HepG2 (cell line): ENCODE measurements at regions not wholly inside any gene's neighbourhood (a gene's known extent, or its start where the extent isn't known, plus 50 kb on each side); places are given as distances from the start of the nearest gene placed in this dataset.

ENCODE experiments used
- ATAC-seq: fragments of 200-7000 bp; cut with Tn5 transposase; 3 replicates; pipeline ENCODE4 v1.9.1; 2020; ENCODE audit warnings: mild to moderate bottlenecking, moderate library complexity
- BruUV-seq: library from RNA; stranded (reverse); fragments of 400-500 nt; replicated peaks from 2 replicates; lab custom pipeline; 2021; lab: Mats Ljungman, UMichigan
- CTCF ChIA-PET: fragments of 300-600 bp; formaldehyde crosslinking; extraction: SDS; loops from one replicate; lab custom pipeline; 2021; ENCODE audit warnings: low total read pairs, inconsistent platforms, low intra/inter-chr PET ratio; lab: Yijun Ruan, JAX
- POLR2A ChIA-PET: fragments of 350-600 bp; sonication (Branson Sonifier 250); formaldehyde crosslinking; loops from one replicate; lab custom pipeline; 2020; ENCODE audit warnings: antibody characterized with exemption, inconsistent platforms; lab: Yijun Ruan, JAX
- DNase-seq: peaks from one replicate; pipeline ENCODE4 v3.0.0-alpha.2; 2015; ENCODE audit warnings: low spot score
- FAIRE-seq: peaks from 3 replicates; lab custom pipeline; 2011; peaks lifted over from hg19 to GRCh38; lab: Jason Lieb, UNC
- H2AFZ ChIP-seq: one replicate; pipeline ENCODE4 v1.6.1; 2011; ENCODE audit warnings: low read length, inconsistent platforms
- H3K27ac ChIP-seq: fragments of 300-600 bp; 3 replicates; pipeline ENCODE4 v1.8.0; 2011; ENCODE audit warnings: mixed run types, mild to moderate bottlenecking, mixed read lengths, low read length, inconsistent platforms; ENCODE audit not compliant: insufficient read depth; ENCODE audit errors: extremely low read length
- H3K27me3 ChIP-seq, 2 experiments: fragments of 200-600 bp in 1 of 2; 2 replicates in 1 of 2; 3 replicates in 1 of 2; pipeline versions ENCODE4 v1.6.0 to v1.8.0; 2011; ENCODE audit warnings: low read length in 2 of 2, mild to moderate bottlenecking in 2 of 2, moderate library complexity in 2 of 2, inconsistent platforms in 1 of 2; ENCODE audit not compliant: insufficient read depth in 2 of 2, control insufficient read depth in 1 of 2
- H3K36me3 ChIP-seq, 2 experiments: fragments of 200-600 bp in 1 of 2; replicated peaks in 1 of 2; 2 replicates in 1 of 2; 3 replicates in 1 of 2; pipeline versions ENCODE4 v1.5.1 to v1.8.0; 2011; ENCODE audit warnings: low read length in 2 of 2, inconsistent platforms in 1 of 2; ENCODE audit not compliant: insufficient read depth in 2 of 2, control insufficient read depth in 1 of 2
- H3K4me1 ChIP-seq: 2 replicates; pipeline ENCODE4 v1.5.1; 2012; ENCODE audit warnings: low read length, inconsistent platforms; ENCODE audit not compliant: insufficient read depth
- H3K4me2 ChIP-seq: 2 replicates; pipeline ENCODE4 v1.6.0; 2011; ENCODE audit warnings: low read depth, low read length, inconsistent platforms
- H3K4me3 ChIP-seq, 3 experiments: fragments of 200-600 bp in 1 of 3; sonication (generic), shearing (Covaris generic) in 1 of 3; replicated peaks in 1 of 3; 2 replicates each; pipeline ENCODE4 v1.5.1; 2011 to 2016; ENCODE audit warnings: low read length in 3 of 3, inconsistent platforms in 2 of 3, low read depth in 2 of 3, mild to moderate bottlenecking in 2 of 3, control low read depth in 1 of 3, mixed read lengths in 1 of 3; ENCODE audit not compliant: insufficient read depth in 1 of 3
- H3K79me2 ChIP-seq: one replicate; pipeline ENCODE4 v1.6.1; 2011; ENCODE audit warnings: low read length, inconsistent platforms; ENCODE audit not compliant: insufficient read depth
- H3K9ac ChIP-seq: 2 replicates; pipeline ENCODE4 v1.6.0; 2011; ENCODE audit warnings: mild to moderate bottlenecking, low read depth, low read length, inconsistent platforms; ENCODE audit not compliant: insufficient read depth
- H3K9me3 ChIP-seq: 2 replicates; pipeline ENCODE4 v1.5.1; 2012; ENCODE audit warnings: mild to moderate bottlenecking, low read length
- H4K20me1 ChIP-seq: 2 replicates; pipeline ENCODE4 v1.6.0; 2011; ENCODE audit warnings: inconsistent platforms, mild to moderate bottlenecking, low read length, moderate library complexity; ENCODE audit not compliant: insufficient read depth
- BATF2 ChIP-seq: sonication (generic); formaldehyde crosslinking; IDR thresholded peaks from 2 replicates; pipeline ENCODE4 v1.8.0; 2022; ENCODE audit warnings: mild to moderate bottlenecking, missing genetic modification reagents, moderate library complexity
- BCL6 ChIP-seq: IDR thresholded peaks from 2 replicates; pipeline ENCODE4 v1.6.1; 2016; ENCODE audit warnings: missing genetic modification reagents, missing compliant biosample characterization
- FOXO1 ChIP-seq: sonication (generic); formaldehyde crosslinking; IDR thresholded peaks from 2 replicates; pipeline ENCODE4 v1.4.0; 2020; ENCODE audit warnings: missing genetic modification reagents
- GTF2F1 ChIP-seq: fragments of 150-350 bp; IDR thresholded peaks from 2 replicates; pipeline ENCODE4 v1.6.1; 2014; ENCODE audit warnings: low read length
- IRF9 ChIP-seq: sonication (generic); formaldehyde crosslinking; IDR thresholded peaks from 2 replicates; pipeline ENCODE4 v1.8.0; 2022; ENCODE audit warnings: missing genetic modification reagents, mild to moderate bottlenecking, borderline replicate concordance
- KDM2A ChIP-seq: sonication (generic); formaldehyde crosslinking; IDR thresholded peaks from 2 replicates; pipeline ENCODE4 v1.4.0; 2020; ENCODE audit warnings: low read depth, missing genetic modification reagents, borderline replicate concordance
- KLF16 ChIP-seq, 2 experiments: sonication (generic) in 1 of 2; formaldehyde crosslinking in 1 of 2; IDR thresholded peaks; 2 replicates each; pipeline versions ENCODE4 v1.6.1 to v1.8.0; 2016 to 2023; ENCODE audit warnings: missing genetic modification reagents in 2 of 2, missing compliant biosample characterization in 1 of 2
- POGK ChIP-seq: sonication (generic); formaldehyde crosslinking; conservative IDR thresholded peaks from 2 replicates; pipeline ENCODE4 v1.8.0; 2022; ENCODE audit warnings: mild to moderate bottlenecking, moderate library complexity, missing genetic modification reagents
- RBM39 ChIP-seq: fragments of 200-400 bp; formaldehyde crosslinking; IDR thresholded peaks from one replicate; pipeline ENCODE4 v1.6.1; 2018; ENCODE audit warnings: antibody characterized with exemption, mild to moderate bottlenecking, low read depth, low read length; ENCODE audit not compliant: poor library complexity, severe bottlenecking
- ZBTB34 ChIP-seq: sonication (generic); formaldehyde crosslinking; IDR thresholded peaks from 2 replicates; pipeline ENCODE4 v1.8.0; 2022; ENCODE audit warnings: mild to moderate bottlenecking, missing genetic modification reagents
- ZNF576 ChIP-seq: sonication (generic); formaldehyde crosslinking; IDR thresholded peaks from 2 replicates; pipeline ENCODE4 v1.4.0; 2020; ENCODE audit warnings: mild to moderate bottlenecking, missing genetic modification reagents
- ZNF670 ChIP-seq: sonication (generic); formaldehyde crosslinking; IDR thresholded peaks from 2 replicates; pipeline ENCODE4 v1.8.0; 2022; ENCODE audit warnings: mild to moderate bottlenecking, missing genetic modification reagents, borderline replicate concordance
- WGBS: methylation state at CpG from one replicate; pipeline ENCODE4 v1.1.6; 2017; ENCODE audit warnings: low lambda C conversion rate; 5-methylcytosine and 5-hydroxymethylcytosine counted together
- in situ Hi-C: cut with HindIII; loops from 2 replicates; pipeline ENCODE4 v1.10.0; 2017; ENCODE audit warnings: low pct_unique_long_range_greater_than_20kb; ENCODE audit not compliant: extremely low pct_ligation_motif_present
- intact Hi-C: fragments of 100-400 bp; cut with micrococcal nuclease; formaldehyde crosslinking; loops from one replicate; pipeline ENCODE4 v1.10.0; 2022; ENCODE audit not compliant: unreplicated experiment

- TF ChIP-seq RBM39 (no peak), ZBTB34 (CRISPR knock-in tag) (no peak), BCL6 (CRISPR knock-in tag) (no peak), BATF2 (no peak), FOXO1 (CRISPR knock-in tag) (no peak), IRF9 (no peak), ZNF576 (CRISPR knock-in tag) (no peak), KLF16 (CRISPR knock-in tag; IDR thresholded peaks at IDR 0.05) (no peak)
Measured at GRCh38 chr19:28829762-28830161, 383.2 kb downstream of the UQCRFS1 start (continued).

GRCh38 chr19:28829359-28829758, 383.6 kb downstream of the UQCRFS1 start:
- DNase-seq (no peak), ATAC-seq (no peak), FAIRE-seq (no peak)
- intact Hi-C loops (no loop called here), in situ Hi-C loops (no loop called here)
- ChIA-PET POLR2A (no interaction called here), CTCF (no interaction called here)
- H3K27me3 ChIP-seq: no peaks in the 10 kb centered on the region
- H3K4me1 ChIP-seq: no peaks in the 10 kb centered on the region
- H3K4me2 ChIP-seq: no peak overlapping the region
- H3K36me3 ChIP-seq: no peaks in the 10 kb centered on the region
- no peaks in the 10 kb centered on the region for H4K20me1 ChIP-seq
- H3K4me3 ChIP-seq: no peak overlapping the region
- no peak overlapping the region for H3K27ac ChIP-seq
- TF ChIP-seq POGK (CRISPR knock-in tag): no peak
- no peak for TF ChIP-seq ZNF670 (CRISPR knock-in tag)
- no peak for TF ChIP-seq GTF2F1
- no peak for TF ChIP-seq KDM2A (CRISPR knock-in tag)
- H2AFZ ChIP-seq: no peak overlapping the region
- H3K9me3 ChIP-seq: peaks cover 43% of the 10 kb centered on the region
- H3K79me2 ChIP-seq: no peaks in the 10 kb centered on the region
- WGBS: 0% methylated on average over 1 of the region's 1 CpG
- no TSS peak for BruUV-seq
- no peak overlapping the region for H3K9ac ChIP-seq
